ENCODE measurements at regions not wholly inside any gene's neighbourhood (a gene's known extent, or its start where the extent isn't known, plus 50 kb on each side); places are given as distances from the start of the nearest gene placed in this dataset.

- TF ChIP-seq POLR2A (IDR thresholded peaks at IDR 0.05; ENCODE audit: insufficient read depth in 1 of 2, low read depth in 2 of 2, low read length in 2 of 2) (no peak), RXRA (CRISPR knock-in tag; IDR thresholded peaks at IDR 0.05) (no peak), ZNF790 (CRISPR knock-in tag; IDR thresholded peaks at IDR 0.05; ENCODE audit: borderline replicate concordance) (no peak), MAFK (conservative IDR thresholded peaks at IDR 0.05 in 1 of 2, IDR thresholded peaks at IDR 0.05 in 1 of 2; ENCODE audit: low read length in 2 of 2) (no peak), MED1 (CRISPR knock-in tag; IDR thresholded peaks at IDR 0.05) (no peak)
These were observed 399.7 kb upstream of the RBFOX1 start for GRCh38 chr16:6932871-6933385.

Measured in HepG2 (cell line).